GM18867 (cell line): ENCODE measurements at regions not wholly inside any gene's neighbourhood (a gene's known extent, or its start where the extent isn't known, plus 50 kb on each side); places are given as distances from the start of the nearest gene placed in this dataset.
"Not testable (repeated sequence)": the region's sequence is repeated elsewhere in the genome, so short reads cannot be mapped to it uniquely, and the experiment has no call there.

Experiments used
- ATAC-seq: cut with Tn5 transposase; IDR thresholded peaks from one replicate; pipeline ENCODE4 v1.9.1; 2021; ENCODE audit warnings: mild to moderate bottlenecking, moderate library complexity; ENCODE audit not compliant: unreplicated experiment

DNA sequence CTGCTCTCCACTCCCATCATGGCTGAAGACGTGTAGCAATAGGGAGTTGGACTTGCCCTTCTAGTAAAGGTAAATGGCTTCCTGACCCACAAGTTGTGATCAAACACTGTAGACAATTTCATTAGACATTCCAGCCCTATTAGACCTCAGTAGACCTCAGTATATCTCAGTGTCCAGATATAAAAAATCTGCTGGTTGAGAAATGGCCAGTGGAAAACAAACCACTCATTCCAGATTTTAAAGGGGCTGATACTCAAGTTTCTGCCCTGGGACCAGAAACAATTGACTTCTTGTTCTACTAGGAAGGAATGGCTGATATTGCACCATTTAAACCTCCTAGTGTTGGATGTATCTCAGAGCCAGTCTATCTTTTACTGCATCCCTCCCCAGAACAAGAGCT, 613.2 kb downstream of the PDCD6IP start:
- ATAC-seq: no peak

DNA sequence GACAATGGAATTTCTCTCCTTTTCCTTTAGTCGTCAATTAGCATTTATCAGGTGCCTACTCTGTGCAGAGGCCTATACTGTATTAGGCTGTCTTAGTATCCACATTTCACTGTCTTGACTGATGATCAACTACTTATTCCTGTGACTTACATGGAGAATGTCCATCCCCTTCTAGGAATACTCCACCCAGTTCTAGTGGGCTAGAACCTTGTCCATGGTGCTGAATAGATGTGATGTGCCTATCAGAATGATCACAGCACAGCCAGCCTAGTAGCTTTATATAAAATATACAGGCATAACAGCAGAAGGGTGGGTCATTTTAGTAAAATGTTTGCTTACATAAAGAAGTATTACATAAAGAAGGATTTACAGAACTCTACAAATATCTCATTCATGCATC, 621.4 kb downstream of the PDCD6IP start:
- ATAC-seq: no peak

DNA sequence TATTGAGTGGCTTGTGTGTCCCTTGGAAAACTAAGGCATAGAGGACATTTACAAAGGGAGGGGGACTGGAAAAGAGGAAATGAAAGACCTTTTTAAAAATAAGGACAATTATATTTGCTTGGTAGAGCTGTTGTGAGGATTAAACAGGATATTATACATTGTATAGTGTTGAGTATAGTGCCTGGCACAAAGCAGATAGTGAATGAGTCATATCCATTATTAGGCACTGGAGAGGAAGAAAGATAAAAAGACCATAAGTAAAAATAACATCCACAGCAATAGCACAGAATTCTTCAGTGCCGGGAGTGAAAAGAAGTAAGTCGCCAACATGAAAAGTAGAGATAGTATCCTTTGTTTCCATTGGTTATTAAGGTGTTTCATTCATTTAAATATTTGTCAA, 623.3 kb downstream of the PDCD6IP start:
- ATAC-seq: no peak

DNA sequence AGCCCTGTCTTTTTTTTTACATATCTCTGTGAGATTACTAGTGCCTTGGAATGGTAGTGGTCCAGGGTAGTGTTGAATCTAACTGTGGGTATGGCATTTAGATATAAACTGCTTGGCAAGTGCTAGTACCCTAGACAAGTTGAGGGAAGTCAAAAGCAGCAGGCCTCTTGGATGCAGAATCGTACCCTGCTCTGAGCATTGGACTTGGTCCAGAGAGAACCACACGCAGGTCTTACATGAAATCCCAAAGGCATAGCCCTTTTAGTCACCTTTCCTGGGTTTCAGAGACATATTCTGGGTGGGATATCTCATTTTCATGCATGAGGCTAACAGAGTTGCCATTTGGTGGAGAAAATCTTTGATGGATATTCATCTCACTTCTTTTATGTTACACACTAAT, 641.4 kb downstream of the PDCD6IP start:
- no peak for ATAC-seq

DNA sequence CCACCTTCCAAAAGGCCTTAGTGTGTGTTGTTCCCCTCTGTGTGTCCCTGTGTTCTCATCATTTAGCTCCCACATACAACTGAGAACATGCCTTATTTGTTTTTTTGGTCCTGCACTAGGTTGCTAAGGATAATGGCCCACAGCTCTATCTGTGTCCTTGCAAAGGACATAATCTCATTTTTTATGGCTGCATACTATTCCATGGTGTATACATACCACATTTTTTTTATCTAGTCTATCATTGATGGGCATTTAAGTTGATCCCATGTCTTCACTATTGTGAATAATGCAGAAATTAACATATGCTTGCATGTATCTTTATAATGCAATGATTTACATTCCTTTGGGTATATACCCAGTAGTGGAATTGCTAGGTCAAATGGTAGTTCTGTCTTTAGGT, 645.7 kb downstream of the PDCD6IP start:
- ATAC-seq: no peak

DNA sequence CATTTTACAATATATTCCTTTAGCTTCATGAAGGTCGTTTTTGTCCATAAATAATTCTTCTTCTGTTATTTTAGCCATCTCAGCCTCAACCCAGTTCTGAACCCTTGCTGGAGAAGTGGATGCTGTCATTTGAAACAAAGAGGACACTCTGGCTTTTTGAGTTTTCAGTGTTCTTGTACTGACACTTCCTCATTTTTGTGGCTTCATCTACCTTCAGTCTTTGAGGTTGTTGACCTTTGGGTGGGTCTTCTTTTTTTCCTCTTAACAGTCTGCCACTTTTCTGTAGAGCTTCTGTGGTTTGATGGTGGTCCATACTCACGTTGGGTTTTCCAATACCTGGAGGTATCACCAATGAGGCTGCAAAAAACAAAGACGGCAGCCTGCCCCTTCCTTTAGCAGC, 650.9 kb downstream of the PDCD6IP start:
- no peak for ATAC-seq

DNA sequence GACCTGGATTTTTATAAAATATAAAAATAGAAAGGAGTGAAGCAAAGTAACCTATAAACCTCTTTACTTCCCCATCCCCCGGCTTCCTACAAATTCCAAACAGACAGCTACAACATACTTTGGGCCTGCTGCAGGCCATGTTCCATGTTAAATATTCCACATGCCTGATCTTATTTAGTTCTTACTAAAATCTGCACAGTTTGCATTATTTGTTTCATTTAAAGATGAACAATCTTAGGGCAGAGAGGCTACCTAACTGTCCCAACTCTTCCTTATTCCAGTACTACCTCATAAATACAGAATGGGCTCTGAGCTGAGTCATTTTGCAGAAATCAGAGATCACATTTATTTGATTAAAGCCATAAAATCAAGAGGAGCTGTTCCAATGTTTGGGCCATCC, 665.0 kb downstream of the PDCD6IP start:
- no peak for ATAC-seq

DNA sequence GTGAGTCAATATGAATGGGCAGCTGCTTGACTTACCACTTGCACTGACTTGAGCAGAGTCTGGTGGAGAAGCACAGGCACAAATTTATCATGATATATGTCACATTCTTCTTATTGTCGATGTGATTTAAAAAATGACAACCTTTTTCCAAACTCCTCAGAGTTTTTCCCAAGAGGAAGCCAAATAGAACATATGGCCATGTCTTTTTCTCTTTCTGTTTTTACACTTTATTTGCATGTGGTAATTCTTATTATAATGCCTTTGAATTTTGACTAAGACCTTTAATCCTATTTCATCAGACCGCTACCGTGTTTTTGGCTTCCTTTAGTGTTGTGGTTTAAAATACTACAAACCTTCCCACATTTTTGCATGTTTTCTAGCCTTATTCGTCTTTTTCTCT, 666.2 kb downstream of the PDCD6IP start:
- no peak for ATAC-seq

DNA sequence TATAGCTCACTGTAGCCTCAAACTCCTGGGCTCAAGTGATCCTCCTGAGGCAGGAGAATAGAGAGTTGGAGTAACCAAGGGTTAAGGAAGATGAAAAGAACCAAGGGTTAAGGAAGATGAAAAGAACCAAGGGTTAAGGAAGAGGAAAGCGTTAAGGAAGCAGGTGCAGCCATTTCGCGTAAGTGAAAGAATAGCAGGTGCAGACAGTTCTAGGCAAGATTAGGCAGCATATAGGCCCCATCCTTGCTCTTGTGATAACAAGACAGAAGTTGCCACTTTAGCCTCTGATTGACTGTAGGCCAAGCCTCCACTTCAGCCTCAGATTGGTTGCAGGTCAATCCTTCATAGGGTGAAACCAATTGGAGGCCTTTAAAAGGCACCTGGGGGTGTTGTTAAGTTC, 677.4 kb downstream of the PDCD6IP start:
- ATAC-seq: no peak

DNA sequence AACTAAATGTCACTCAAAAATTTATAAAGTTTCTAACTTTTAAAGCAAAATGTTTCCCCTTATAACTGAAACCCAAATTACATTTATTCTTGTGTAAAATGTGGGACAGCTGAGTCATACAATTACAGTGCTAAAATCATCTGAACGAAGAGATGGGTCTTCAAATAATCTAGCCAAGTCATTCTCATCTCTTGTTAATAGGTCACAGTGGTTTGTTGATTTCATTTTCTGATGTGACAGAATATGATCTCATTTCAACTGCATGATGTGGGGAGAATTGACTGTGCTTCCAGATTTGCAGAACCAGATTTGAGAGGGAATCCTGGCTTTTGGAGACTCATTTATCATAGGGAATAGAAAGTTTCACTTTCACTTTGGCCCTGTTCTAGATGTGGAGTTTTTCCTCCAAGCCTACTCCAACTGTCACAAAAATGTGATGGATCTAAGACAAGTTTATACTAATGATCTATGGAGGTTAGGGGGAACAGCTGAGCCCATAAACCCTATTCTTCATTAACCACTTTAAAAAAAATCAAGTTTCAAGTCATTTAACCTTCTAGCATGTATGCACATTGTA, 685.0 kb downstream of the PDCD6IP start:
- ATAC-seq: no peak

DNA sequence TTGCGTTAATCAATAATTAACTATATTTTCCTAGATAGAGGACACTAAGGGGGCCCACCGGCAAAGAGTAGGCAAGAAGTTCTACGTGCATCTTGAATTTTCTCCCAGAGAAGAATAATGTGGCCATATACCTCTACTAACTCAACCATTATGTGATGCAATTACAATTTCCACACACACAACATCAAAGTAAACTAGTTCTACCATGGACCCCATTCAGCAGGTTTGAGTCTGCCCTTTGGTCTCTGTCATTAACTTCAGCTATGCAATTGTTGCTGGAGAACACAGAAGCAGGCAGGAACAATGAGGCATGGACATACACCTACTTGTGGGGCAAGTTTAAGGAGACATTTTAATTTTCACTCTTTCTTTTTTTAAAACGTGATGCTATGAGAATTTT, 705.9 kb downstream of the PDCD6IP start:
- no peak for ATAC-seq

DNA sequence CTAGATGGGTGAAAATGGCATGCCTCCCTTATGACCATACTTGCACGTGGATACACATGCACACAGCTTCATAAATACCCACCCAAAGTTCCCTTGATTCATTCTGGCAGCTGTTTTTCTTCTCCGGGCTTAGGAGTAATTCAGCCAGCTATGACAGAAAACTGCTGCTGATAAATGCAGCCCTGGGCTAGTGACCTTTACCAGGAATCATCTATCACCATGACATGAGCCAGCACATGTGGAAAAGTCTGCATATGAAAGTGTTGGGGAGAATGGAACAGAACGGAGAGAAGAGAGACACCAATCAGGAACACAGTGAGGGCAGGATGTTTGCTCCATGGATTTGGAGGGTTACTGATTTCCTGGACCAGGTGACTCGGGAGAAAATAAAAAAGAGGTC, 706.3 kb downstream of the PDCD6IP start:
- no peak for ATAC-seq

DNA sequence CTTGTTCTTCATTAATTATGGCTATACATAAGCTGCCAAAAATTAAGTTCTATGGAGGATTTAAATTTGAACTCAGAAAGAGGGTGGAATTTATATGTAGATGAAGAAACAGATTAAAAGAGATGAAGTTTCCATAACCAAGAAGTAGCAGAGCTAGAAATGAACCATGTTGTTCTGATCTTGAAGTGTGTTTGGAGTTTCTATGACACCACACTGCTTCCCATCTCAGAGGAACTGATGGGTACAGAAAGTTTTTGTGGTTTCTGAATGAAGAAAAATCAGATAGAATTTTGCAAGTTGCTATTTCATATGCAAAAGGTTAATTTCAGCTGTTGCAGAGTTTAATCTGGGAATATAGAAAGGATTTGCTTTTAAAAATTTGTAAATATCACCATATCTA, 710.3 kb downstream of the PDCD6IP start:
- no peak for ATAC-seq

DNA sequence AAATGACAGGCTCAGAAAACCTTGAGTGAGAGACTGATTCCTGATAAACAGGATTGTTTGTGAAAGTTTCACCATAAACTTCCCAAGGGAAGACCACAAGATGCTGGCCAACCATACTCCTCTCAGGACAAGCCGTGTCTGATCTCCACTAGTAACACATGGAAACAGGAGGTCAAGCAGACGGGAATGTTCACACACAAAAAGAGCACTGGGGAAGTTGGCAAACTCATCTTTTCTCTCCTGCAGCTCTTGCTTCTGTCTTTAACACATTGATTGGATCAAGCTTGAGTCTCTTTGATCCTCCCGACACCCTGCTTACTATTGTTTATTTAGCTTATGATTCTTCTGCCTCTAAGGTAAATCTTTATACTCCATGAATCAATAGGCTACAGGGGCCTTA, 713.5 kb downstream of the PDCD6IP start:
- no peak for ATAC-seq

DNA sequence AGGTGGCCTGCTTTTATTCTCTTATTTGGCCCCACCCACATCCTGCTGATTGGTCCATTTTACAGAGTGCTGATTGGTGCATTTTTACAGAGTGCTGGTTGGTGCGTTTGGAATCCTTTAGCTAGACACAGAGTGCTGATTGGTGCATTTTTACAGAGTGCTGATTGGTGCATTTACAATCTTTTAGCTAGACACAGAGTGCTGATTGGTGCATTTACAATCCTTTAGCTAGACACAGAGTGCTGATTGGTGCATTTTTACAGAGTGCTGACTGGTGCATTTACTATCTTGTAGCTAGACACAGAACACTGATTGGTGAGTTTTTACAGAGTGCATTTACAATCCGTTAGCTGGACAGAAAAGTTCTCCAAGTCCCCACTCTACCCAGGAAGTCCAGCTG, 720.6 kb downstream of the PDCD6IP start:
- ATAC-seq: not testable (repeated sequence)

DNA sequence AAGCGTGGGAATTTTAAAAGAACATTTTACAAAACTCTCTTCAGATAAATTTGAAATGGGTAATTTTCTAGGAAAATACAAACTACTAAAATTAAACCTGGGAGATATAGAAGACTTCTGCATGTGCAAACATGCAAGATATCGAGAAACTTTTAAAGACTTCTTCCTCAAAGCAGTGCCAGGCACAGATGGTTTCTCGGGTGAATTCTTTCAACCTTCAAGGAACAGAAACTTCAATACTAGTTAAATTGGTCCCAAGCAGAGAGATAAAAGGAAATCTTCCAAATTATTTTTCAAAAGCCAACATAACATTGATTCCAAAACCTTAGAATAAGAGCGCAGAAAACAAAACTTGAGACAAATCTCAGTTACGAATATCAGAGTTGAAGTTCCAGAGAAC, 732.7 kb downstream of the PDCD6IP start:
- no peak for ATAC-seq

DNA sequence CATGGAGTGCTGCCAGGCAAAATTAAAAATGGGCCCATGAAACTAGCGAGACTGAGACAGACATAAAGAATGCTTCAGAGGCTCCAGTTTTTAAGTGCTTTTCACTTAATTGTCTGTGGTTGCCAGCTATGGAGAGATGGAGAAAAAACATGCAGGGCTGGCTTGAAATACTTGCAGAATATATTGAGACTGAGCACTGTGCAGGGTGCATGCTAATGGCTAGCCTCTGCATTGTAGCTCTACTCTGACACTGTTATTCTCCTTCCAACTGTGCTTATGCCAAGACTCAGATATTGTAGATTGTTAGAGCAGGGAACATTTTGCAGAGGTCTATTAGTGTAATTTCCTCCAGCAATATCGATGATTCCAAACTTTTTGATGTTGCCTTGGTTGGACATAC, 735.0 kb downstream of the PDCD6IP start:
- ATAC-seq: no peak

DNA sequence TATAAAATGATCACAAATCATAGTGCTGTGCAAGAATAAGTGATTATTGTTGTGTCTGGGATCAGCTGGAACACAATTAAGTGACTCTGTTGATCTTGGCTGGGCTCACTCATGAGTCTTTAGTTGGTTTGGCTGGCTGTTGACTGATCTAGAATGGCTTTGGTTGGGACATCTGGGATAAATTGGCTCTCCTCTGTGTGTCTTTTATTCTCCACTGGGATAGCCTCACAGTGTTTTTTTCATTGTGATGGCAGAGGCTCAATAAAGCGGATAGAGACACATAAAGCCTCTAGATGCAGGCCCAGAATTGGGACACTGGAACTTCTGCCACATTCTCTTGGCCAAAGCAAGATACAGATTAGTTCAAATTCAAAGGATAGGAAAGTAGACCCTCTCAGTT, 735.6 kb downstream of the PDCD6IP start:
- ATAC-seq: no peak

DNA sequence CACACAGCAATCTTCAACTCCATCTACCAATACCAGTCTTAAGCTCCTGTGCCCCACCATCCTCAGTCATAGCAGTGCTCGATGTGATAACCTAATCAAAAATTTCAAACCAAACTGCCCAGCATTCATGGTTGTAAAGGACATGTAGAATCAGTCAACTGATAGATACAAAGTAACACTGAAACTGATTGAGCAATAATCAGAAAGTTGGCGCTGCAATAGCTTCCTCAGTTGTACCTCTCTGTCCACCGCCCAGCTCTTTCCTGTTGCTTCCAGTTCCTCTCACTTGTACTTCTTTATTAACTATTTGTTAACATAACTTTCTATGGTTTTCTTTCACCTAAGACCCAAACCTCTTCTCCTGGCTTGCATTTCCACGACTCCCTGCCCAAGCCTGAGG, 745.7 kb downstream of the PDCD6IP start:
- no peak for ATAC-seq

DNA sequence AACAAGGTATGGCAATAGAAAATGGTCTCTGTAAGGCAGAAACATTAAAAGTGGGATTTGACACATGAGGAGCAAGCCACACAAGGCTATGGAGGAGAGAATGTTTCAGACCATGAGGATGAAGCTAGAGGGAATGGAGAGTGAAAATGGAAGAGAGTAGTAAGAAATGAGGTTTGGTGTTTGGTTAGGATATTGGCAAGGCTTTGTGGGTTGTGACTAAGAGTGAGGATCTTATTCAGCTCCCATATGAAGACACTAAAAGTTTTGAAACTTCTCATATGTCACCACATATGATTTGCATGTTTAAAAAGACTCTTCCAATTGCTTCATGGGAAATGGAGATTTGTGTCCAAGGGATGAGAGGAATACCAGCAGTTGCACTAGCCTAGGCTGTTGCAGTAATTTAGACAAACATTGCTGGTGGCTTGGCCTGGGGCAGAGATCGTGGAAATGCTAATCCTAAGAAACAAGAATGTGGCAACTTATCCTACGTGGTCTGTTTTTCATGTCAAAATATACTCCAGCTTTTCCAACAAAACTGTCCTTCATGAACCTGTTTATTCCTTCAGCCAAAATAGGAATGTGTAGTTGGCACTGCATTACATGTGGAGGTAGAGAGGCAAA, 749.0 kb downstream of the PDCD6IP start:
- ATAC-seq: no peak

DNA sequence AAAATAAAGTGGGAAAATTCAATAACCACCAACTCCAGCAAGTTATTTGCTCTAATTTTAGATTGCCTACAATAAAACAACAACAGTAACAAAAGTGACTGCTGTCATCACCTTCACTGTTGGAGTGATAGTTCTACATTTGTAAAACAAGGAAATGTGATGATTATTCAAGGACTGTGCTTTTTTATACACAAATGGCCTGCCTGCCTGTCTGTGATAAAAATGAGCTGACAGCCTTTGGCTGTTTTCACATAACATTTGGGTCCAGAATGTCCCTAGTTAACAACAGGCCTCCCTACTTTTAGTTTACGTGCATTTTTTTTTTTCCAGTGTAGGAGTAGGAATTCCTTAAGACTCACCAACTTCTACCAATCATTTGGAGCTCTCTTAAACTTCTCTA, 768.8 kb downstream of the PDCD6IP start:
- no peak for ATAC-seq

DNA sequence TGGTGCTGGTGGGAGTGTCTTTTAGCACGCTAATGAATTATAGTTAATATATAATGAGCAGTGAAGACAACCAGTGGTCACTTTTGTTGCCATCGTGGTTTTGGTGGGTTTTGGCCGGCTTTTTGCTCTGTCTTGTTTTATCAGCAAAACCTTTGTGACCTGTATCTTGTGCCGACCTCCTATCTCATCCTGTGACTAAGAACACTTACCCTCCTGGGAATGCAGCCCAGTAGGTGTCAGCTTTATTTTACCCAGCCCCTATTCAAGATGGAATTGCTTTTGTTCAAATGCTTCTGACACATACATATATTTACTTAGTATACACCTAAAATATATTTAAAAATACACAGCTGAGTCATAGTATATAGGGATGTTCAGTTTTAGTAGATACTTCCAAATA, 770.3 kb downstream of the PDCD6IP start:
- no peak for ATAC-seq

DNA sequence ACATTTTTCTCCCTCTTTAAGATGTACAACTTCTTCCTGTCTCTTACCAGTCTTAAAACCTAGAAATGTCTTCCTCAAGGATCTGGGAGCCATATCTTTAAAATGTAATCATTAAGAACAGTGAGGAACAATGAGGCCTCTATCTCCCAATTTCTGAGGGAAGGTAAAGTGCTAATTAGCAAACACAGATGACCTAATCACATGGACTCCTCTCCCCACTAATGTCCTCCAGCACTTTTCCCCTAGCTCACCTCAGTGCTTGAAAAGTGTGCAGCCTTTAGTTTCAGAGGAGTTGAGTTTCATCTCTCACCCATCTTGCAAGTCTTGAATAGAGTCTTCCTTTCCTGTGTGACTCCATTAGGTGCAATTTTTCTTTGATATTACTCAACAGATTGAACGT, 771.0 kb downstream of the PDCD6IP start:
- no peak for ATAC-seq
